Fibroblast of mammary gland (primary cell): ENCODE measurements at regions not wholly inside any gene's neighbourhood (a gene's known extent, or its start where the extent isn't known, plus 50 kb on each side); places are given as distances from the start of the nearest gene placed in this dataset.

Experiments used
- DNase-seq: peaks from one replicate; pipeline ENCODE4 v3.0.0-alpha.2; 2010; ENCODE audit warnings: low read depth
- H3K4me3 ChIP-seq: 2 replicates; pipeline ENCODE4 v1.5.1; 2011; ENCODE audit warnings: low read depth, mild to moderate bottlenecking, low read length, moderate library complexity; ENCODE audit not compliant: control insufficient read depth
- CTCF ChIP-seq: conservative IDR thresholded peaks from 2 replicates; pipeline ENCODE4 v1.5.1; 2011; ENCODE audit warnings: low read depth, low read length, inconsistent platforms; ENCODE audit not compliant: control insufficient read depth, insufficient read depth

- no peak overlapping the region for H3K4me3 ChIP-seq
- no peak for TF ChIP-seq CTCF
- DNase-seq: no peak
These were observed 398.6 kb upstream of the RASGEF1B start for GRCh38 chr4:81870275-81870674.

- DNase-seq: no peak
- no peak for TF ChIP-seq CTCF
- H3K4me3 ChIP-seq: no peak overlapping the region
These were observed 388.4 kb upstream of the RASGEF1B start for GRCh38 chr4:81860111-81860510.

- no peak overlapping the region for H3K4me3 ChIP-seq
- DNase-seq: no peak
- TF ChIP-seq CTCF: no peak
These were observed 382.7 kb upstream of the RASGEF1B start for GRCh38 chr4:81854406-81854805.

- no peak for TF ChIP-seq CTCF
- H3K4me3 ChIP-seq: no peak overlapping the region
- DNase-seq: no peak
These were observed 380.5 kb upstream of the RASGEF1B start for GRCh38 chr4:81852031-81852715.

- TF ChIP-seq CTCF: no peak
- no peak overlapping the region for H3K4me3 ChIP-seq
- DNase-seq: no peak
These were observed 379.0 kb upstream of the RASGEF1B start for GRCh38 chr4:81850701-81851100.

GRCh38 chr4:81845761-81846160 lies 374.1 kb upstream of the RASGEF1B start:
- DNase-seq: no peak
- no peak for TF ChIP-seq CTCF
- H3K4me3 ChIP-seq: no peak overlapping the region

- H3K4me3 ChIP-seq: no peak overlapping the region
- DNase-seq: no peak
- TF ChIP-seq CTCF: no peak
These were observed 373.6 kb upstream of the RASGEF1B start for GRCh38 chr4:81845273-81845672.
